ENCODE measurements at regions not wholly inside any gene's neighbourhood (a gene's known extent, or its start where the extent isn't known, plus 50 kb on each side); places are given as distances from the start of the nearest gene placed in this dataset.
"Not testable (repeated sequence)": the region's sequence is repeated elsewhere in the genome, so short reads cannot be mapped to it uniquely, and the experiment has no call there.

DNA sequence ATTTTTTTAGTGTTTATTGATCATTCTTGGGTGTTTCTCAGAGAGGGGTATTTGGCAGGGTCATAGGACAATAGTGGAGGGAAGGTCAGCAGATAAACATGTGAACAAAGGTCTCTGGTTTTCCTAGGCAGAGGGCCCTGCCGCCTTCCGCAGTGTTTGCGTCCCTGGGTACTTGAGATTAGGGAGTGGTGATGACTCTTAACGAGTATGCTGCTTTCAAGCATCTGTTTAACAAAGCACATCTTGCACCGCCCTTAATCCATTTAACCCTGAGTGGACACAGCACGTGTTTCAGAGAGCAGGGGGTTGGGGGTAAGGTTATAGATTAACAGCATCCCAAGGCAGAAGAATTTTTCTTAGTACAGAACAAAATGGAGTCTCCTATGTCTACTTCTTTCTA, 67.1 kb upstream of the MAN1A2 start:
- not testable (repeated sequence) for TF ChIP-seq CTCF (IDR thresholded peaks at IDR 0.05; ENCODE audit: low read depth, low read length)
- TF ChIP-seq, protein P1, sequence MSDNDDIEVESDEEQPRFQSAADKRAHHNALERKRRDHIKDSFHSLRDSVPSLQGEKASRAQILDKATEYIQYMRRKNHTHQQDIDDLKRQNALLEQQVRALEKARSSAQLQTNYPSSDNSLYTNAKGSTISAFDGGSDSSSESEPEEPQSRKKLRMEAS (IDR thresholded peaks at IDR 0.05; ENCODE audit: low read depth, low read length) = not testable (repeated sequence)

All from NB4 (cell line).